ENCODE measurements at regions not wholly inside any gene's neighbourhood (a gene's known extent, or its start where the extent isn't known, plus 50 kb on each side); places are given as distances from the start of the nearest gene placed in this dataset.

GRCh38 chr7:132733860-132734259, 157.6 kb upstream of the PLXNA4 start:
- DNase-seq (ENCODE audit: low spot score) = no peak

- DNase-seq (ENCODE audit: low spot score) = no peak
These were observed 156.1 kb upstream of the PLXNA4 start for GRCh38 chr7:132732321-132732865.

GRCh38 chr7:132730105-132730504, 153.8 kb upstream of the PLXNA4 start:
- DNase-seq (ENCODE audit: low spot score) = no peak

GRCh38 chr7:132723506-132724081, 147.3 kb upstream of the PLXNA4 start:
- DNase-seq (ENCODE audit: low spot score) = no peak

GRCh38 chr7:132720835-132721234, 144.6 kb upstream of the PLXNA4 start:
- DNase-seq (ENCODE audit: low spot score) = no peak

- DNase-seq (ENCODE audit: low spot score) = no peak
These were observed 137.6 kb upstream of the PLXNA4 start for GRCh38 chr7:132713893-132714292.

- DNase-seq (ENCODE audit: low spot score) = no peak
These were observed 133.8 kb upstream of the PLXNA4 start for GRCh38 chr7:132709971-132710567.

- no peak for DNase-seq (ENCODE audit: low spot score)
These were observed 132.2 kb upstream of the PLXNA4 start for GRCh38 chr7:132708470-132708869.

GRCh38 chr7:132705146-132705545, 128.9 kb upstream of the PLXNA4 start:
- no peak for DNase-seq (ENCODE audit: low spot score)

- DNase-seq (ENCODE audit: low spot score) = no peak
These were observed 127.5 kb upstream of the PLXNA4 start for GRCh38 chr7:132703742-132704141.

- no peak for DNase-seq (ENCODE audit: low spot score)
These were observed 120.7 kb upstream of the PLXNA4 start for GRCh38 chr7:132697003-132697402.

- no peak for DNase-seq (ENCODE audit: low spot score)
These were observed 120.1 kb upstream of the PLXNA4 start for GRCh38 chr7:132696332-132696731.

- DNase-seq (ENCODE audit: low spot score) = no peak
These were observed 114.9 kb upstream of the PLXNA4 start for GRCh38 chr7:132691201-132691600.

GRCh38 chr7:132690174-132690573, 113.9 kb upstream of the PLXNA4 start:
- no peak for DNase-seq (ENCODE audit: low spot score)

- DNase-seq (ENCODE audit: low spot score) = no peak
These were observed 111.7 kb upstream of the PLXNA4 start for GRCh38 chr7:132687981-132688383.

- DNase-seq (ENCODE audit: low spot score) = no peak
These were observed 110.7 kb upstream of the PLXNA4 start for GRCh38 chr7:132687016-132687415.

- DNase-seq (ENCODE audit: low spot score) = no peak
These were observed 109.0 kb upstream of the PLXNA4 start for GRCh38 chr7:132685277-132685676.

GRCh38 chr7:132683896-132684690, 107.8 kb upstream of the PLXNA4 start:
- DNase-seq (ENCODE audit: low spot score) = no peak

GRCh38 chr7:132681951-132682350, 105.7 kb upstream of the PLXNA4 start:
- DNase-seq (ENCODE audit: low spot score) = no peak

- no peak for DNase-seq (ENCODE audit: low spot score)
These were observed 104.3 kb upstream of the PLXNA4 start for GRCh38 chr7:132680590-132680989.

- no peak for DNase-seq (ENCODE audit: low spot score)
These were observed 102.4 kb upstream of the PLXNA4 start for GRCh38 chr7:132678656-132679055.

- DNase-seq (ENCODE audit: low spot score) = no peak
These were observed 101.6 kb upstream of the PLXNA4 start for GRCh38 chr7:132677918-132678317.
